ENCODE measurements at regions not wholly inside any gene's neighbourhood (a gene's known extent, or its start where the extent isn't known, plus 50 kb on each side); places are given as distances from the start of the nearest gene placed in this dataset.

DNA sequence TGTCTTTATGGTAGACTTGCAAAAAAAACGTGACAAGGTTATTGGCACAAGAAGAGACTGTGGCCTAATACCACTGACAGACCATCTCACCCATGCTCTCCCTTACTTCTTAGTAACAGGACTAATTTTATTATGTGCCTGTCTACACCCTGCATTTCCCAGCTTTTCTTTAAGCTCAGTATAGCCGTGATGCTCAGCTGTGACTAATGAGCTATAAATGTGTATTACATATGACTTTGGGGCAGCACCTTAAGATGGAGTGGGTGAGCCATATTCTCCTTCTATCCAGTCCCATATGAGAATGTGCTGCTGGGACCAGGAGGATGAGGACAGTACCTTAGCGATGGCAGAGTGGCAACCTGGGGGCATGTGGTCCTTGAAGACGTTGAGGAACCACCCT is 293.5 kb downstream of the RNF144A start:
- Histone ChIP-seq H3K36me3 (ENCODE audit: control insufficient read depth in 4 of 4, insufficient read depth in 3 of 4, low read depth in 1 of 4, low read length in 3 of 4) (no peaks in the 10 kb centered on the region), H3K27ac (ENCODE audit: low read depth in 1 of 2, low read length in 2 of 2) (no peak overlapping the region), H3K4me1 (ENCODE audit: control insufficient read depth in 4 of 4, insufficient read depth in 4 of 4, low read length in 3 of 4) (no peaks in the 10 kb centered on the region), H3K9me3 (ENCODE audit: control insufficient read depth in 4 of 4, low read length in 3 of 4) (no peaks in the 10 kb centered on the region), H3K4me3 (ENCODE audit: low read depth in 1 of 3, low read length in 3 of 3) (no peak overlapping the region), H3K9ac (ENCODE audit: low read depth in 1 of 2, low read length in 2 of 2) (no peak overlapping the region), H3K27me3 (ENCODE audit: control insufficient read depth in 4 of 4, insufficient read depth in 4 of 4, low read length in 3 of 4) (no peaks in the 10 kb centered on the region)
- TF ChIP-seq, protein P1, sequence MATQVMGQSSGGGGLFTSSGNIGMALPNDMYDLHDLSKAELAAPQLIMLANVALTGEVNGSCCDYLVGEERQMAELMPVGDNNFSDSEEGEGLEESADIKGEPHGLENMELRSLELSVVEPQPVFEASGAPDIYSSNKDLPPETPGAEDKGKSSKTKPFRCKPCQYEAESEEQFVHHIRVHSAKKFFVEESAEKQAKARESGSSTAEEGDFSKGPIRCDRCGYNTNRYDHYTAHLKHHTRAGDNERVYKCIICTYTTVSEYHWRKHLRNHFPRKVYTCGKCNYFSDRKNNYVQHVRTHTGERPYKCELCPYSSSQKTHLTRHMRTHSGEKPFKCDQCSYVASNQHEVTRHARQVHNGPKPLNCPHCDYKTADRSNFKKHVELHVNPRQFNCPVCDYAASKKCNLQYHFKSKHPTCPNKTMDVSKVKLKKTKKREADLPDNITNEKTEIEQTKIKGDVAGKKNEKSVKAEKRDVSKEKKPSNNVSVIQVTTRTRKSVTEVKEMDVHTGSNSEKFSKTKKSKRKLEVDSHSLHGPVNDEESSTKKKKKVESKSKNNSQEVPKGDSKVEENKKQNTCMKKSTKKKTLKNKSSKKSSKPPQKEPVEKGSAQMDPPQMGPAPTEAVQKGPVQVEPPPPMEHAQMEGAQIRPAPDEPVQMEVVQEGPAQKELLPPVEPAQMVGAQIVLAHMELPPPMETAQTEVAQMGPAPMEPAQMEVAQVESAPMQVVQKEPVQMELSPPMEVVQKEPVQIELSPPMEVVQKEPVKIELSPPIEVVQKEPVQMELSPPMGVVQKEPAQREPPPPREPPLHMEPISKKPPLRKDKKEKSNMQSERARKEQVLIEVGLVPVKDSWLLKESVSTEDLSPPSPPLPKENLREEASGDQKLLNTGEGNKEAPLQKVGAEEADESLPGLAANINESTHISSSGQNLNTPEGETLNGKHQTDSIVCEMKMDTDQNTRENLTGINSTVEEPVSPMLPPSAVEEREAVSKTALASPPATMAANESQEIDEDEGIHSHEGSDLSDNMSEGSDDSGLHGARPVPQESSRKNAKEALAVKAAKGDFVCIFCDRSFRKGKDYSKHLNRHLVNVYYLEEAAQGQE (IDR thresholded peaks at IDR 0.05), result no peak
- TF ChIP-seq YY1 (IDR thresholded peaks at IDR 0.05), result no peak
- no peak for TF ChIP-seq NR2F2 (IDR thresholded peaks at IDR 0.05)
- TF ChIP-seq, protein P2, sequence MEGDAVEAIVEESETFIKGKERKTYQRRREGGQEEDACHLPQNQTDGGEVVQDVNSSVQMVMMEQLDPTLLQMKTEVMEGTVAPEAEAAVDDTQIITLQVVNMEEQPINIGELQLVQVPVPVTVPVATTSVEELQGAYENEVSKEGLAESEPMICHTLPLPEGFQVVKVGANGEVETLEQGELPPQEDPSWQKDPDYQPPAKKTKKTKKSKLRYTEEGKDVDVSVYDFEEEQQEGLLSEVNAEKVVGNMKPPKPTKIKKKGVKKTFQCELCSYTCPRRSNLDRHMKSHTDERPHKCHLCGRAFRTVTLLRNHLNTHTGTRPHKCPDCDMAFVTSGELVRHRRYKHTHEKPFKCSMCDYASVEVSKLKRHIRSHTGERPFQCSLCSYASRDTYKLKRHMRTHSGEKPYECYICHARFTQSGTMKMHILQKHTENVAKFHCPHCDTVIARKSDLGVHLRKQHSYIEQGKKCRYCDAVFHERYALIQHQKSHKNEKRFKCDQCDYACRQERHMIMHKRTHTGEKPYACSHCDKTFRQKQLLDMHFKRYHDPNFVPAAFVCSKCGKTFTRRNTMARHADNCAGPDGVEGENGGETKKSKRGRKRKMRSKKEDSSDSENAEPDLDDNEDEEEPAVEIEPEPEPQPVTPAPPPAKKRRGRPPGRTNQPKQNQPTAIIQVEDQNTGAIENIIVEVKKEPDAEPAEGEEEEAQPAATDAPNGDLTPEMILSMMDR (IDR thresholded peaks at IDR 0.05; ENCODE audit: low read depth, low read length, missing input control), result no peak
- TF ChIP-seq TAF1 (conservative IDR thresholded peaks at IDR 0.05), result no peak
- TF ChIP-seq RXRA (IDR thresholded peaks at IDR 0.05), result no peak
- TF ChIP-seq FOXA1 (IDR thresholded peaks at IDR 0.05), result no peak
- no peak for TF ChIP-seq SP1 (IDR thresholded peaks at IDR 0.05)
- TF ChIP-seq EGR1 (IDR thresholded peaks at IDR 0.05; ENCODE audit: low read depth in 2 of 2), result no peak
- TF ChIP-seq RAD21 (IDR thresholded peaks at IDR 0.05), result no peak
- no peak for TF ChIP-seq HNF4A (conservative IDR thresholded peaks at IDR 0.05)
- TF ChIP-seq, protein P3, sequence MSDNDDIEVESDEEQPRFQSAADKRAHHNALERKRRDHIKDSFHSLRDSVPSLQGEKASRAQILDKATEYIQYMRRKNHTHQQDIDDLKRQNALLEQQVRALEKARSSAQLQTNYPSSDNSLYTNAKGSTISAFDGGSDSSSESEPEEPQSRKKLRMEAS (IDR thresholded peaks at IDR 0.05), result no peak
- TF ChIP-seq, protein P4, sequence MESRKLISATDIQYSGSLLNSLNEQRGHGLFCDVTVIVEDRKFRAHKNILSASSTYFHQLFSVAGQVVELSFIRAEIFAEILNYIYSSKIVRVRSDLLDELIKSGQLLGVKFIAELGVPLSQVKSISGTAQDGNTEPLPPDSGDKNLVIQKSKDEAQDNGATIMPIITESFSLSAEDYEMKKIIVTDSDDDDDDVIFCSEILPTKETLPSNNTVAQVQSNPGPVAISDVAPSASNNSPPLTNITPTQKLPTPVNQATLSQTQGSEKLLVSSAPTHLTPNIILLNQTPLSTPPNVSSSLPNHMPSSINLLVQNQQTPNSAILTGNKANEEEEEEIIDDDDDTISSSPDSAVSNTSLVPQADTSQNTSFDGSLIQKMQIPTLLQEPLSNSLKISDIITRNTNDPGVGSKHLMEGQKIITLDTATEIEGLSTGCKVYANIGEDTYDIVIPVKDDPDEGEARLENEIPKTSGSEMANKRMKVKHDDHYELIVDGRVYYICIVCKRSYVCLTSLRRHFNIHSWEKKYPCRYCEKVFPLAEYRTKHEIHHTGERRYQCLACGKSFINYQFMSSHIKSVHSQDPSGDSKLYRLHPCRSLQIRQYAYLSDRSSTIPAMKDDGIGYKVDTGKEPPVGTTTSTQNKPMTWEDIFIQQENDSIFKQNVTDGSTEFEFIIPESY (IDR thresholded peaks at IDR 0.05), result no peak
- no peak for TF ChIP-seq GABPA (IDR thresholded peaks at IDR 0.05 in 1 of 2, conservative IDR thresholded peaks at IDR 0.05 in 1 of 2)
- TF ChIP-seq, protein P5, sequence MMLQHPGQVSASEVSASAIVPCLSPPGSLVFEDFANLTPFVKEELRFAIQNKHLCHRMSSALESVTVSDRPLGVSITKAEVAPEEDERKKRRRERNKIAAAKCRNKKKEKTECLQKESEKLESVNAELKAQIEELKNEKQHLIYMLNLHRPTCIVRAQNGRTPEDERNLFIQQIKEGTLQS (IDR thresholded peaks at IDR 0.05), result no peak
- TF ChIP-seq JUND (IDR thresholded peaks at IDR 0.05), result no peak
- WGBS, result 87% methylated on average over 4 of the region's 4 CpGs
- DNase-seq (ENCODE audit: low spot score), result no peak

DNA sequence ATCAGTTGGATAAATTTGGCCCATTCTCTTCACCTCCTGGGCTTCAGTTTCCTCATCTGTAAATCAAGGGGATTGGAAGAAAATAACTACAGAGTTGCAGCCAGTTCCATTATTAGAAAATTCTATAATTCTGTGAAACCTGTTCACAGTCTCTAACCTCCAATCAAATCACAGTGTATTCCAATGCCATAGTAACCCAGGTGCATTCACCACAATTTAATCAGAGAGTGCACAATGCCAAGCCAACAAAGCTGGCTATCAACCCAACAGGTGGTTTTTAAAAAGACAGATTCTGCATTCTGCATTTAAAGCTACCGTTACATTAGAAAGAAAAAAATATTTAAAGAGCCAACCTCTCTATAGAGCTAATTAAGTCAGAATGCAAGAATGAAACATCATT is 308.6 kb downstream of the RNF144A start:
- no peak overlapping the region for H3K9ac ChIP-seq (ENCODE audit: low read depth in 1 of 2, low read length in 2 of 2)
- H3K4me1 ChIP-seq (ENCODE audit: control insufficient read depth in 4 of 4, insufficient read depth in 4 of 4, low read length in 3 of 4), result no peaks in the 10 kb centered on the region
- H3K4me3 ChIP-seq (ENCODE audit: low read depth in 1 of 3, low read length in 3 of 3), result no peak overlapping the region
- 74% methylated on average over 1 of the region's 1 CpG for WGBS
- no peak for DNase-seq (ENCODE audit: low spot score)
- no peaks in the 10 kb centered on the region for H3K36me3 ChIP-seq (ENCODE audit: control insufficient read depth in 4 of 4, insufficient read depth in 3 of 4, low read depth in 1 of 4, low read length in 3 of 4)
- no peaks in the 10 kb centered on the region for H3K9me3 ChIP-seq (ENCODE audit: control insufficient read depth in 4 of 4, low read length in 3 of 4)
- TF ChIP-seq, protein P4 (IDR thresholded peaks at IDR 0.05), result no peak
- TF ChIP-seq FOXA1 (IDR thresholded peaks at IDR 0.05) (no peak), SP1 (IDR thresholded peaks at IDR 0.05) (no peak), RAD21 (IDR thresholded peaks at IDR 0.05) (no peak), HNF4G (IDR thresholded peaks at IDR 0.05) (no peak), EGR1 (IDR thresholded peaks at IDR 0.05; ENCODE audit: low read depth in 2 of 2) (no peak), TAF1 (conservative IDR thresholded peaks at IDR 0.05) (no peak), HNF4A (conservative IDR thresholded peaks at IDR 0.05) (no peak), YY1 (IDR thresholded peaks at IDR 0.05) (no peak), JUND (IDR thresholded peaks at IDR 0.05) (no peak)
- TF ChIP-seq, protein P5 (IDR thresholded peaks at IDR 0.05), result no peak
- no peaks in the 10 kb centered on the region for H3K27me3 ChIP-seq (ENCODE audit: control insufficient read depth in 4 of 4, insufficient read depth in 4 of 4, low read length in 3 of 4)
- no peak overlapping the region for H3K27ac ChIP-seq (ENCODE audit: low read depth in 1 of 2, low read length in 2 of 2)
